ENCODE measurements at regions not wholly inside any gene's neighbourhood (a gene's known extent, or its start where the extent isn't known, plus 50 kb on each side); places are given as distances from the start of the nearest gene placed in this dataset.

GRCh38 chr1:204809488-204809887, 61.2 kb upstream of the NFASC start:
- ChIA-PET CTCF (interaction anchor here (1.3 to 7.7 kb wide), 3 partner anchors 11 to 244 kb away, joined by 3 to 221 read pairs (median 86); no protein-coding TSS in a partner anchor), POLR2A (no interaction called here)
- H3K27ac Mint-ChIP-seq, result no peak overlapping the region
- H3K9ac ChIP-seq (ENCODE audit: low read length), result no peak overlapping the region
- no peak overlapping the region for H3K4me3 ChIP-seq (ENCODE audit: control extremely low read depth in 1 of 5, extremely low read depth in 1 of 5, insufficient read depth in 1 of 5, low read depth in 2 of 5, low read length in 4 of 5)
- H3K27ac ChIP-seq (ENCODE audit: low read length in 2 of 2), result no peak overlapping the region
- H4K20me1 ChIP-seq (ENCODE audit: control insufficient read depth, insufficient read depth, low read length, poor library complexity, severe bottlenecking), result no peaks in the 10 kb centered on the region
- no peaks in the 10 kb centered on the region for H3K36me3 ChIP-seq (replicated peaks in 1 of 2; ENCODE audit: control extremely low read depth in 1 of 2, control insufficient read depth in 1 of 2, extremely low read depth in 1 of 2, insufficient read depth in 2 of 2, low read length in 1 of 2)
- H3K27me3 Mint-ChIP-seq, result peaks cover 13% of the 10 kb centered on the region
- no peaks in the 10 kb centered on the region for H3K9me3 ChIP-seq (ENCODE audit: control extremely low read depth in 1 of 3, control insufficient read depth in 2 of 3, insufficient read depth in 1 of 3, low read length in 2 of 3)
- DNase-seq (no peak), ATAC-seq (ENCODE audit: low read depth) (no peak)
- H3K4me1 ChIP-seq (ENCODE audit: control insufficient read depth in 2 of 2, insufficient read depth in 2 of 2, low read length in 2 of 2), result peaks cover 0 to 7% of the 10 kb centered on the region in 2 donors
- WGBS (ENCODE audit: insufficient coverage), result no CpG with 5 or more reads among the region's 1 CpG
- TF ChIP-seq, protein P1, sequence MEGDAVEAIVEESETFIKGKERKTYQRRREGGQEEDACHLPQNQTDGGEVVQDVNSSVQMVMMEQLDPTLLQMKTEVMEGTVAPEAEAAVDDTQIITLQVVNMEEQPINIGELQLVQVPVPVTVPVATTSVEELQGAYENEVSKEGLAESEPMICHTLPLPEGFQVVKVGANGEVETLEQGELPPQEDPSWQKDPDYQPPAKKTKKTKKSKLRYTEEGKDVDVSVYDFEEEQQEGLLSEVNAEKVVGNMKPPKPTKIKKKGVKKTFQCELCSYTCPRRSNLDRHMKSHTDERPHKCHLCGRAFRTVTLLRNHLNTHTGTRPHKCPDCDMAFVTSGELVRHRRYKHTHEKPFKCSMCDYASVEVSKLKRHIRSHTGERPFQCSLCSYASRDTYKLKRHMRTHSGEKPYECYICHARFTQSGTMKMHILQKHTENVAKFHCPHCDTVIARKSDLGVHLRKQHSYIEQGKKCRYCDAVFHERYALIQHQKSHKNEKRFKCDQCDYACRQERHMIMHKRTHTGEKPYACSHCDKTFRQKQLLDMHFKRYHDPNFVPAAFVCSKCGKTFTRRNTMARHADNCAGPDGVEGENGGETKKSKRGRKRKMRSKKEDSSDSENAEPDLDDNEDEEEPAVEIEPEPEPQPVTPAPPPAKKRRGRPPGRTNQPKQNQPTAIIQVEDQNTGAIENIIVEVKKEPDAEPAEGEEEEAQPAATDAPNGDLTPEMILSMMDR (IDR thresholded peaks at IDR 0.05), result no peak
- no peak for TF ChIP-seq EZH2 (IDR thresholded peaks at IDR 0.05; ENCODE audit: borderline replicate concordance, insufficient read depth, low read depth, low read length, poor library complexity, severe bottlenecking)
- H3K27me3 ChIP-seq (replicated peaks in 1 of 4; ENCODE audit: control extremely low read depth in 1 of 4, control insufficient read depth in 3 of 4, insufficient read depth in 4 of 4, low read length in 3 of 4), result peaks cover 0 to 11% (median 2%) of the 10 kb centered on the region in 4 experiments
- H3K4me3 Mint-ChIP-seq, result no peak overlapping the region
- intact Hi-C loops (cut with micrococcal nuclease), result loop anchor here (5.0 kb wide), 2 partner anchors 302 to 362 kb away; no protein-coding TSS in a partner anchor
- H3K79me2 ChIP-seq (ENCODE audit: control insufficient read depth, insufficient read depth, low read length), result no peaks in the 10 kb centered on the region
- peaks cover 3% of the 10 kb centered on the region for H3K4me1 Mint-ChIP-seq
- no peak overlapping the region for H3K4me2 ChIP-seq (replicated peaks; ENCODE audit: low read depth, low read length, poor library complexity, severe bottlenecking)
- no peaks in the 10 kb centered on the region for H3K9me3 Mint-ChIP-seq (ENCODE audit: insufficient read depth)
- no peak overlapping the region for H2AFZ ChIP-seq (ENCODE audit: insufficient read depth, low read depth, low read length, poor library complexity, severe bottlenecking)

DNA sequence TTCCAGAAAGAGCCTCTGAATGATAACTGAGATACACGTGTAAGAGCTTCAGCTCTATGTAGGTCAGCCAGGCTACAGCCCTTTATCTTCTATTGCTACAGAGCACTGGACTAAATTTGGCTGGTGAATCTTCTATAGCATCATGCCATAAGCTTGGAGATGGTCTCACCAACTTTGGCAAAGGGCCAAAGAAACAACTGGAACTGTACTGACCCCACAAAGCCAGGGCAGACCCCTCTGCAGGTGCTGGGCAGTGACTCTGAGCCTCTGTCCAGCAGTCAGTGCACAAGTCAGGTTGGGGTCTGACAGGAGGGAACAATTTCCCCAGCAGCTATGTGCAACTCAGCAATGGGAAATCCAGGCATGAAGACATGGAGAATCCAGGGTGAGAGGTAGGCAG, 57.8 kb upstream of the NFASC start:
- no peak for DNase-seq
- intact Hi-C loops (cut with micrococcal nuclease), result no loop called here
- H3K4me2 ChIP-seq (replicated peaks; ENCODE audit: low read depth, low read length, poor library complexity, severe bottlenecking), result no peak overlapping the region

More for the DNA sequence above, 57.8 kb upstream of the NFASC start:
- Histone ChIP-seq H3K27me3 (replicated peaks in 1 of 4; ENCODE audit: control extremely low read depth in 1 of 4, control insufficient read depth in 3 of 4, insufficient read depth in 4 of 4, low read length in 3 of 4) (peaks cover 0 to 17% (median 4%) of the 10 kb centered on the region in 4 experiments), H2AFZ (ENCODE audit: insufficient read depth, low read depth, low read length, poor library complexity, severe bottlenecking) (no peak overlapping the region), H3K4me1 (ENCODE audit: control insufficient read depth in 2 of 2, insufficient read depth in 2 of 2, low read length in 2 of 2) (no peaks in the 10 kb centered on the region), H3K36me3 (replicated peaks in 1 of 2; ENCODE audit: control extremely low read depth in 1 of 2, control insufficient read depth in 1 of 2, extremely low read depth in 1 of 2, insufficient read depth in 2 of 2, low read length in 1 of 2) (no peaks in the 10 kb centered on the region), H3K9me3 (ENCODE audit: control extremely low read depth in 1 of 3, control insufficient read depth in 2 of 3, insufficient read depth in 1 of 3, low read length in 2 of 3) (no peaks in the 10 kb centered on the region), H4K20me1 (ENCODE audit: control insufficient read depth, insufficient read depth, low read length, poor library complexity, severe bottlenecking) (no peaks in the 10 kb centered on the region), H3K79me2 (ENCODE audit: control insufficient read depth, insufficient read depth, low read length) (no peaks in the 10 kb centered on the region), H3K9ac (ENCODE audit: low read length) (no peak overlapping the region), H3K27ac (ENCODE audit: low read length in 2 of 2) (no peak overlapping the region), H3K4me3 (ENCODE audit: control extremely low read depth in 1 of 5, extremely low read depth in 1 of 5, insufficient read depth in 1 of 5, low read depth in 2 of 5, low read length in 4 of 5) (no peak overlapping the region)
- no peak overlapping the region for H3K27ac Mint-ChIP-seq
- no peaks in the 10 kb centered on the region for H3K9me3 Mint-ChIP-seq (ENCODE audit: insufficient read depth)
- ATAC-seq (ENCODE audit: low read depth), result no peak
- CTCF ChIA-PET, result interaction anchor here (0.8 to 1.8 kb wide), 4 partner anchors 10 to 678 kb away, joined by 3 to 6 read pairs (median 5); no protein-coding TSS in a partner anchor
- POLR2A ChIA-PET, result no interaction called here
- peaks cover 35% of the 10 kb centered on the region for H3K27me3 Mint-ChIP-seq
- WGBS (ENCODE audit: insufficient coverage), result 100% methylated on average over 1 of the region's 1 CpG
- TF ChIP-seq, protein P1 (IDR thresholded peaks at IDR 0.05), result no peak
- TF ChIP-seq EZH2 (IDR thresholded peaks at IDR 0.05; ENCODE audit: borderline replicate concordance, insufficient read depth, low read depth, low read length, poor library complexity, severe bottlenecking), result no peak
- no peak overlapping the region for H3K4me3 Mint-ChIP-seq
- peaks cover 1% of the 10 kb centered on the region for H3K4me1 Mint-ChIP-seq

Measured in B cell (primary cell).